ENCODE measurements at regions not wholly inside any gene's neighbourhood (a gene's known extent, or its start where the extent isn't known, plus 50 kb on each side); places are given as distances from the start of the nearest gene placed in this dataset.

- Histone ChIP-seq H4K20me1 (ENCODE audit: low read depth, low read length) (no peaks in the 10 kb centered on the region), H3K4me3 (ENCODE audit: insufficient read depth, low read length, poor library complexity, severe bottlenecking) (no peak overlapping the region), H3K9ac (ENCODE audit: low read length) (no peak overlapping the region), H2AFZ (ENCODE audit: low read depth, low read length, severe bottlenecking) (no peak overlapping the region), H3F3A (ENCODE audit: insufficient read depth) (no peaks in the 10 kb centered on the region), H3K36me3 (ENCODE audit: low read length) (no peaks in the 10 kb centered on the region), H3K79me2 (ENCODE audit: insufficient read depth, low read length) (no peaks in the 10 kb centered on the region), H3K4me2 (ENCODE audit: low read depth, low read length, poor library complexity, severe bottlenecking) (no peak overlapping the region), H3K9me3 (ENCODE audit: insufficient read depth, low read length) (no peaks in the 10 kb centered on the region), H3K27ac (ENCODE audit: low read depth, low read length) (no peak overlapping the region), H3K27me3 (ENCODE audit: low read length) (no peaks in the 10 kb centered on the region), H3K9me2 (replicated peaks; ENCODE audit: insufficient read depth, low read length) (no peaks in the 10 kb centered on the region)
- no peak for TF ChIP-seq EZH2phosphoT487 (conservative IDR thresholded peaks at IDR 0.05; ENCODE audit: low read length)
- TF ChIP-seq CTCF (IDR thresholded peaks at IDR 0.05; ENCODE audit: insufficient read depth, low read length, poor library complexity, severe bottlenecking): no peak
These were observed 228.8 kb upstream of the DDHD1 start for GRCh38 chr14:53381895-53382294.

- no peaks in the 10 kb centered on the region for H3K9me3 ChIP-seq (ENCODE audit: insufficient read depth, low read length)
- no peaks in the 10 kb centered on the region for H3K36me3 ChIP-seq (ENCODE audit: low read length)
- no peak overlapping the region for H3K27ac ChIP-seq (ENCODE audit: low read depth, low read length)
- H3K79me2 ChIP-seq (ENCODE audit: insufficient read depth, low read length): no peaks in the 10 kb centered on the region
- no peak overlapping the region for H3K9ac ChIP-seq (ENCODE audit: low read length)
- H3F3A ChIP-seq (ENCODE audit: insufficient read depth): no peaks in the 10 kb centered on the region
- H2AFZ ChIP-seq (ENCODE audit: low read depth, low read length, severe bottlenecking): no peak overlapping the region
- no peaks in the 10 kb centered on the region for H3K27me3 ChIP-seq (ENCODE audit: low read length)
- no peak overlapping the region for H3K4me3 ChIP-seq (ENCODE audit: insufficient read depth, low read length, poor library complexity, severe bottlenecking)
- H3K9me2 ChIP-seq (replicated peaks; ENCODE audit: insufficient read depth, low read length): no peaks in the 10 kb centered on the region
- no peaks in the 10 kb centered on the region for H4K20me1 ChIP-seq (ENCODE audit: low read depth, low read length)
- H3K4me2 ChIP-seq (ENCODE audit: low read depth, low read length, poor library complexity, severe bottlenecking): no peak overlapping the region
- TF ChIP-seq EZH2phosphoT487 (conservative IDR thresholded peaks at IDR 0.05; ENCODE audit: low read length) (no peak), CTCF (IDR thresholded peaks at IDR 0.05; ENCODE audit: insufficient read depth, low read length, poor library complexity, severe bottlenecking) (no peak)
These were observed 227.7 kb upstream of the DDHD1 start for GRCh38 chr14:53380867-53381225.

GRCh38 chr14:53380052-53380866 is 227.1 kb upstream of the DDHD1 start:
- TF ChIP-seq EZH2phosphoT487 (conservative IDR thresholded peaks at IDR 0.05; ENCODE audit: low read length) (no peak), CTCF (IDR thresholded peaks at IDR 0.05; ENCODE audit: insufficient read depth, low read length, poor library complexity, severe bottlenecking) (no peak)
- no peak overlapping the region for H3K9ac ChIP-seq (ENCODE audit: low read length)
- H3K9me2 ChIP-seq (replicated peaks; ENCODE audit: insufficient read depth, low read length): no peaks in the 10 kb centered on the region
- H3K4me3 ChIP-seq (ENCODE audit: insufficient read depth, low read length, poor library complexity, severe bottlenecking): no peak overlapping the region
- H3F3A ChIP-seq (ENCODE audit: insufficient read depth): no peaks in the 10 kb centered on the region
- H4K20me1 ChIP-seq (ENCODE audit: low read depth, low read length): no peaks in the 10 kb centered on the region
- H3K27me3 ChIP-seq (ENCODE audit: low read length): no peaks in the 10 kb centered on the region
- H3K36me3 ChIP-seq (ENCODE audit: low read length): no peaks in the 10 kb centered on the region
- H3K27ac ChIP-seq (ENCODE audit: low read depth, low read length): no peak overlapping the region
- H2AFZ ChIP-seq (ENCODE audit: low read depth, low read length, severe bottlenecking): no peak overlapping the region
- H3K4me2 ChIP-seq (ENCODE audit: low read depth, low read length, poor library complexity, severe bottlenecking): no peak overlapping the region
- H3K79me2 ChIP-seq (ENCODE audit: insufficient read depth, low read length): no peaks in the 10 kb centered on the region
- no peaks in the 10 kb centered on the region for H3K9me3 ChIP-seq (ENCODE audit: insufficient read depth, low read length)

Data from SU-DHL-6 (cell line).